T-helper 9 cell (primary cell): ENCODE measurements at regions not wholly inside any gene's neighbourhood (a gene's known extent, or its start where the extent isn't known, plus 50 kb on each side); places are given as distances from the start of the nearest gene placed in this dataset.
"Not testable (repeated sequence)": the region's sequence is repeated elsewhere in the genome, so short reads cannot be mapped to it uniquely, and the experiment has no call there.

Experiments used
- DNase-seq: peaks from one replicate; pipeline ENCODE4 v3.0.0-alpha.2; 2020

DNA sequence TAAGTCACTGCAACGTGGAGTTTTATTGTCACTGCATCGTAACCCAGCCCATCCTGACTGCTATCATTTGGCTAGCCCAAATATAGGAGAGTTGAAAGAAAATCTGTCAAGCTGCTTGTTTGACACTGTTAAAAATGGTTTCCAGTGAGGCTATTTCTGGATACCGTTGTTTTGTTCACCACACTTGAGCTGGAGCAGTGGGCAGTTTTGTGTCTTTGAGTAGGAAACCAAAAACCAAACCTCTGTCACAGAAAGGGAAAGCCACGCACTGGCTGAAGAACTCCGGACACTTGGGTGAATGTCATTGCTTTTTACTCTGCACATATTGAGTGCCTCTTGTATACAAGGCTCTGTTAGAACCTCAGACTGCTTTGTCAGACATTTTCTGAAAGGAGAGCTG is 446.4 kb upstream of the CFAP20DC start:
- DNase-seq, result no peak

- not testable (repeated sequence) for DNase-seq
Measured at GRCh38 chr3:59494969-59495368, 445.1 kb upstream of the CFAP20DC start.

- DNase-seq, result no peak
Measured at GRCh38 chr3:59486520-59486919, 436.7 kb upstream of the CFAP20DC start.

GRCh38 chr3:59483191-59483590 is 433.4 kb upstream of the CFAP20DC start:
- no peak for DNase-seq

DNA sequence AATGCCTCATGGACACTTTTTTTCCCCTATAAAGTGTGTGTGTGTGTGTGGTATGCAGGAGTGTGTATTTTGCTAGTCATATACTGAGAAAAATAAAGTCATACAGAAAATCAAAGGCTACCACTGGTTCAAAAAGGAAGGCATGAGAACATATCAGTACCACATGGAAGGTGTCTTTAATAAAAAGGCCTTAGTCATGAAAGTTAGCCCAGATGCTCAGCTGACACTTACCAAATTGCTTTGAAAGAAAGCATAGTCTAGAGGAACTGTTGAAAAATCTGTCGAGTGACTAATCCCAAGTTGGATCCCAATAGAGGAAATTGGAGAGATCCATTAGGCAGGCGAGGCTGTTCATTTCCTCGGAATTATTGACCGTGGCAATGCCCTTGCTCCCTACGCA is 432.9 kb upstream of the CFAP20DC start:
- no peak for DNase-seq

- no peak for DNase-seq
Measured at GRCh38 chr3:59481776-59482400, 432.1 kb upstream of the CFAP20DC start.

DNA sequence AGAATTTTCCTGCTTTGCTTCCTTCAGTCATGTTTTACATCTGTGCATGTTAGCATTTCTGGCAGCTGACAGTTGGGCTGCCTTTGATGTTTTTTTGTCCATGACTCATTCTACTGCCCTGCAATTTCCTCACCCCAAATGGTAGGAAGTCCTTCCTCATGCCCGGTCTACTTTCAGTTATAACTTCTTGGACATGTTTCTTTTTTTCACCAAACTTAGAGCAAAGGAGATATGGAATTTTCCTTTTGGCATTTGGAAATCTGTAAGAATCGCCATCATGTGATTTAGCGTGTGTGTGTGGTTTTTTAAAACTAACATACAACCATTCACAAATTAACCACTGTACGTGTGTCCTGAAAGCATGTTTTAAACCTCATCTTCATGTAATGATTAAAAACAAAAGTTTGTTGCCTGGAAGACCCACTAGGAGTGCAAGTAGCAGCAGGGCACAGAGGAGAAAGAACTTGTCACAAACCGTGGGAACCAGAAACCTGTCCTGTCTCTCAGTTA is 430.7 kb upstream of the CFAP20DC start:
- no peak for DNase-seq

DNA sequence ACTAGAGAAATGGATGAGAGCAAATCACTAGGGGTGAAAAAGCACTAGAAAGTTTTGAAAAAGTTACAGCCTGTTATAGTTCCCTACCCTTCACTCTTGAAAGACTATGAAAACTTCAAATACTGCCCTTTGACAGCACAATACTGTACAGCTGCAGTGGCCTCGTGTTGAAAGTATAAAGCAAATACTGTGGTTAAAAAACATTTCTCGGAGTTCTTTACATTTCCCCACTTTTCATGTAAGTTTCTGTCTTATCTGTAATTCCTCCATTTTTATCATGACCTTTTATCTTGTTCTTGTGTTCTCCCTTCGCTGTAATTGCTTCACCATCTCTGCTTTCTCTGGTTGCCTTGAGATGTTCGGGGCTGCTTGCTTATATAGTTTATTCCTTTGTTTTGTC is 423.8 kb upstream of the CFAP20DC start:
- DNase-seq, result no peak

- no peak for DNase-seq
Measured at GRCh38 chr3:59472541-59472940, 422.7 kb upstream of the CFAP20DC start.

DNA sequence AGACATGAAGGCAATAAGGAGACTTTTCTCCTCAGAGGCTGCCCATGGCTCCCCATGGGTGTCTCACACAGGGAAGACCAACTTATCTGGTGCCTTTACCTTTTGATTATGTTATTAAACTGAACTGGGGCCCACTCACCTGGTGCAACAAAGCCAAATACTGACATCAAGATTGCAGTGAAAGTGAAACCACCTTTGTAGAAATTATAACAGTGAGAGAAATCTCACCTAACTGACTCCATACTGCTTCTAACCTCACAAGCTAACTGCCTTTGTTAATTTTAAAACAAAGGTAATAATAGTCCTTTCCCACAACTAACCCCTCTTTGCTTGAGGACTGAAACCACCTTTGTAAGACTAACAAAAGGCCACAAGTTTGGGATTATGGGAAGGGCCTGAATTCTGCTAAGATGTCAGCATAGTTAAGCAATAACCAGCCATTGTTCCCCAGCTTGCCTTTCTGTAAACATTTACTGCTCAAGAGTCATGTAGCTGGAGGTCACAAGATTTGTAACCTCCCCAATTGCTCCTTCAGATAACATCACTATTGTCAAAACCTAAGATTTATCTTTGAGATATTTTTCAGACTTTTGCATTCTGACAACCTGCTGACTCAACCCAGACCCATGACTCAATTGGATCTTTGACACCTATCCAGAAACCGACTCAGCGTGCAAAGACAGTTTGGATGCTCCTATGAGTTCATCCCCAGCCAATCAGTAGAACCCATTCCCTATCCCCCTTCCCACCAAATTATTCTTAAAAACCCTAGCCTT is 420.3 kb upstream of the CFAP20DC start:
- no peak for DNase-seq

- no peak for DNase-seq
Measured at GRCh38 chr3:59467476-59467875, 417.7 kb upstream of the CFAP20DC start.

DNA sequence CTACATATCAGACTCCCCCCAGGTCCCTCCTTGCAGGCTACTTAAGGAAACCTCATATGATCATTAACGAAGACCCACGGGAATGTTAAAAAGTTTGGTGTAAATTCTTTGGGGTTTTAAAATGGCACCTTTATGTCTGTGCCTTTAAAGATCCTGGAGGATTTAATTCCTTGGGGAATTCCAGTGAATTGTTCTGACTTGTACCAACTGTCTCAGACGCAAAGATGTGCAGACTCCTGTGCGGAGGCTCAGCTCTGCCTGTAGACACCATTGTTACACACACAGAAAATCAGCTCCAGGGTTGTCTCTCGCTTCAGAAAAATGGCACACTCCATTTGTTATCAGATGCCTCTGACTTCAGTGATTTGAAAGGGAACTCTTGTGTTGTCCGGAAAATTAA is 414.4 kb upstream of the CFAP20DC start:
- no peak for DNase-seq

- no peak for DNase-seq
Measured at GRCh38 chr3:59463253-59463652, 413.4 kb upstream of the CFAP20DC start.

- no peak for DNase-seq
Measured at GRCh38 chr3:59460068-59460467, 410.2 kb upstream of the CFAP20DC start.

DNA sequence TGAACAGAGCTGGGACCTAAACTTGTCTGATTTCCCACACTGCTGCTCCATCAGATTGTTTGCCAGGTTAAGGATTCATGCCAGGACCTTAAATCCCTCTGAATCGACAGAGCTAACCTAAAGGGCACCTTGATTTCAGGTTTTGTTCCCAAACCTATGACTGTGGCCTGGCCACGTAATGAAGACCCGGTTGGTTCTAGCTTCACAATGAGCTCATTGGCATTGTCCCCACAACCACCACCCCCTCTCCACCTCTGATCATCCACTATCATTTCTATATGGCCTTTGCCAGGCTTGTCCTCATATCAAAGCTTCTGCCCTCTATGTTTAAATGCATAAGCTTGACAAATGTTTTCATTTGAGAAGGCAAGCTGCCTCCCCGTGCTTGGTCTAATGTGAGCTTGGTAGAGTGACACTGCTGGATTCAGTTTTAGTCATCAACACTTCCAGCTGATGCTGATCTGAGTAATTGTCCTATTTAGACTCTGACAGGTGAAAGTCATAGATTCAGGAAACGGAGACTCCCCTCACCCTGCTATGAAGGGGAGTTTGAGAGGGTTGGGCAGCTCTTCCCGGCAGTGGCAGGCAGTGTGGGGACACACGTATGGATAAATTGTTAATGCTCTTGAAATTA is 407.1 kb upstream of the CFAP20DC start:
- no peak for DNase-seq

DNA sequence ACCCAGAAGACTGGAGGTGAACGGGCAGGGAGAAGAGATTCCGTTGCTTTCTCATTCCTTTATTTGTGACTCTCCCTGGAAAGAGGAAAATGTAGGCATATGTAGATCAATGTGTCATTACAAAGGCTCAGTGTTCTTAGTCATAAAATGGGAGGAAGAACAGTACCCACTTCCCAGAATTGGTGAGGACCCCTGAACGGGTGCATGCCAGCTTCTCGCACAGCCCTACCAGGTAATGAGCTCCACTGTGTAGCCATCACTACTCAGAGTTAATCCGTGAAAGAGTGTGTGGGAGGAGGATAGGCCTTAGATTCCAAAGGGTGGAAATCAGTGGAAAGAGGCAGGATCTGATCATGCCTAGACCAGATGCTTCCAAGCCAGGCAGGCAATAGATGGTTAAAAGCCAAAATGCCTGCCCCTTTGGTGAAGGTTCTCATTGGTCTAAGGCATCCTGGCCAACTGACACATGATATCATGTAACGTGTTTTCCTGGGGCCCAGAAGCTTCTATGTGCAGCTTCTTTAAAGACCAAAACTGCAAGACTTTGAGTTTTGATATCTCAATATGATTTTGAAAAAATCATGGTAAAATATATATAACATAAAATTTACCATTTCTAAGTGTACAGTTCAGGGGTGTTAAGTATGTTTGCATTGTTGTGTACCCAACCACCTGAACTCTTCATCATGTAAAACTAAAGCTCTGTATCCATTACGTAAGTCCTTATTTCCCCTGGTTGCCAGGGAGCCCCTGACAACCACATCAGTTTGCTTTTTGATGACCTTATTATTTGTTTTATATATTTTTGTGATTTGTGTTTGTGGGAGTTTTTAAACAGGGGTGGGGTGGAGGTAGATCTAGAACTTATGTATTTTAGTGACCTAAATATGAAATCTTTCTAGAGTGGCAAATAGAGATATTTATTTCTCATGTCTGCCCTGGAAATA is 402.2 kb upstream of the CFAP20DC start:
- DNase-seq, result no peak

DNA sequence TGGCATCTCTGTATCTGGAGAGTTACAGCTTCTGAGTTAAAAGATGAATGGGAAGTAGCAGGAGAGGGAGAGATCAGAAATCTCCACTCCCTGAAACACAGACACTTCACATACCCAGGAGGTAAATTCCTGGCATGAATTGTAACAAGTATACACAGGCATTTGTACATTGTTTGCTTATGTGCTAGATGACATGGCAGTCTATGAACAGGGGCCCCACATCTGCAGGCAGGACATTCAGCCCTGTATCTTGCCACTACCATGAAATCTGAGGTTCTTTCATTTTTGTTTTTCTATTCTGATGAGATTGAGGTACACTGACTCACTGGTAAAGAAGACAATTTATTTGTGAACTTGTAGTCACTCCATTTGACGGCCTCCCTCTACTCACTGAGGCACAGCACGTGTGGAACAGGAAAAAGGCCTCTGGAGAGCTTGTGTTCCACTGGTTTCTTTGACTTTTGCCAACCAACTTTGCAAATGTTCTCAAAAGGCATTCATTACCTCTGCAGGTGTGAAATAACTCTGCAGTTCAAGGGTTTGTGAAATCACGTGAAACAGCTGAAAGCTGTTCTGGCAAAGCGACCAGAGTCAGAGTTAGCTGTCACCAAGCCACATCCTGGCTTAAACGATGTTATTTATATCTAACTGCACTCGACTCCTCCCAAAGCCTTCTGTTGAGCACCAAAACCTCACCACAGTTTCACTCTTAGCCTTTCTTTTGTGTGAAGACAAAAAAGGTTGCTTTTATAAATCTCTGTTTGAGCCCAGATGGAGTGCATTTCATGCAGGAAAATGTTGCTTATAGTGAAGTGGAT is 401.3 kb upstream of the CFAP20DC start:
- peak; percentile 20 for DNase-seq

GRCh38 chr3:59450437-59450836 is 400.6 kb upstream of the CFAP20DC start:
- DNase-seq, result no peak

GRCh38 chr3:59446775-59447465 is 397.1 kb upstream of the CFAP20DC start:
- no peak for DNase-seq

- no peak for DNase-seq
Measured at GRCh38 chr3:59444676-59445075, 394.9 kb upstream of the CFAP20DC start.

- DNase-seq, result no peak
Measured at GRCh38 chr3:59444294-59444671, 394.5 kb upstream of the CFAP20DC start.
